Glutamatergic neuron (in vitro differentiated cells): ENCODE measurements at regions not wholly inside any gene's neighbourhood (a gene's known extent, or its start where the extent isn't known, plus 50 kb on each side); places are given as distances from the start of the nearest gene placed in this dataset.

ENCODE experiments used
- DNase-seq: peaks from one replicate; pipeline ENCODE4 v3.0.0; 2022
- H3K27ac Mint-ChIP-seq: one replicate; pipeline ENCODE4 v1.8.0; 2020; ENCODE audit warnings: mild to moderate bottlenecking, mixed read lengths, inconsistent platforms; ENCODE audit not compliant: unreplicated experiment
- H3K27me3 Mint-ChIP-seq: one replicate; pipeline ENCODE4 v1.8.0; 2020; ENCODE audit warnings: mild to moderate bottlenecking, moderate library complexity, mixed read lengths, inconsistent platforms; ENCODE audit not compliant: unreplicated experiment
- H3K36me3 Mint-ChIP-seq: one replicate; pipeline ENCODE4 v1.8.0; 2020; ENCODE audit warnings: mild to moderate bottlenecking, mixed read lengths, inconsistent platforms; ENCODE audit not compliant: unreplicated experiment
- H3K4me1 Mint-ChIP-seq: one replicate; pipeline ENCODE4 v1.8.0; 2020; ENCODE audit warnings: mild to moderate bottlenecking, low read depth, mixed read lengths, inconsistent platforms; ENCODE audit not compliant: unreplicated experiment
- H3K4me3 Mint-ChIP-seq: one replicate; pipeline ENCODE4 v1.8.0; 2020; ENCODE audit warnings: mild to moderate bottlenecking, mixed read lengths, inconsistent platforms; ENCODE audit not compliant: unreplicated experiment
- H3K9me3 Mint-ChIP-seq: one replicate; pipeline ENCODE4 v1.8.0; 2020; ENCODE audit warnings: mild to moderate bottlenecking, moderate library complexity, mixed read lengths, inconsistent platforms; ENCODE audit not compliant: unreplicated experiment
- TF ChIP-seq, protein P1 (sequence below): fragments of 200-600 bp; sonication (generic); IDR thresholded peaks from one replicate; pipeline ENCODE4 v1.5.0; 2021; ENCODE audit not compliant: partially characterized antibody, unreplicated experiment

DNA sequence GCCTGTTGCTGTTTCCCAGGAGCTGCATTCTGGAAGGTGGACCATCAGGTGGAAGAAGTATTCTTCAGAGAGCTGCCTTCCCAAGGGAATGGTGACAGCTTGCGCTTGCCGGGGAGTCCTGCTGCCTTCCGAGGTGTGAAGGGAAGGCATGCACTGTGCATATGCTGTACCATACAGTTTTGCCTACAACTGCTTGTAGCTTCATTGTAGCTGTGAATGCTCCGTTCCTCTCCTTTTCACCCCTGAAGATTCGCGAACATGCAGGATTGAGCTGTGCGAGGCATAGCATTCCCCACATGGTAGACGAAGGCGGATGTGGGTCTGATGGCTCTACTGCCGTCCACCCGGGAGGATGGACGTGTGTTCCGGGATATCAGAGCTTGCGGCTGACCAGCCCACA lies 243.2 kb upstream of the TSHZ3 start:
- TF ChIP-seq, protein P1, sequence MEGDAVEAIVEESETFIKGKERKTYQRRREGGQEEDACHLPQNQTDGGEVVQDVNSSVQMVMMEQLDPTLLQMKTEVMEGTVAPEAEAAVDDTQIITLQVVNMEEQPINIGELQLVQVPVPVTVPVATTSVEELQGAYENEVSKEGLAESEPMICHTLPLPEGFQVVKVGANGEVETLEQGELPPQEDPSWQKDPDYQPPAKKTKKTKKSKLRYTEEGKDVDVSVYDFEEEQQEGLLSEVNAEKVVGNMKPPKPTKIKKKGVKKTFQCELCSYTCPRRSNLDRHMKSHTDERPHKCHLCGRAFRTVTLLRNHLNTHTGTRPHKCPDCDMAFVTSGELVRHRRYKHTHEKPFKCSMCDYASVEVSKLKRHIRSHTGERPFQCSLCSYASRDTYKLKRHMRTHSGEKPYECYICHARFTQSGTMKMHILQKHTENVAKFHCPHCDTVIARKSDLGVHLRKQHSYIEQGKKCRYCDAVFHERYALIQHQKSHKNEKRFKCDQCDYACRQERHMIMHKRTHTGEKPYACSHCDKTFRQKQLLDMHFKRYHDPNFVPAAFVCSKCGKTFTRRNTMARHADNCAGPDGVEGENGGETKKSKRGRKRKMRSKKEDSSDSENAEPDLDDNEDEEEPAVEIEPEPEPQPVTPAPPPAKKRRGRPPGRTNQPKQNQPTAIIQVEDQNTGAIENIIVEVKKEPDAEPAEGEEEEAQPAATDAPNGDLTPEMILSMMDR: no peak
- no peak for DNase-seq
- H3K4me1 Mint-ChIP-seq: no peaks in the 10 kb centered on the region

GRCh38 chr19:31594701-31595100 lies 245.5 kb upstream of the TSHZ3 start:
- H3K27me3 Mint-ChIP-seq: no peaks in the 10 kb centered on the region
- no peak overlapping the region for H3K27ac Mint-ChIP-seq
- no peaks in the 10 kb centered on the region for H3K4me1 Mint-ChIP-seq
- H3K4me3 Mint-ChIP-seq: no peak overlapping the region
- peaks cover 3% of the 10 kb centered on the region for H3K9me3 Mint-ChIP-seq
- TF ChIP-seq, protein P1: no peak
- H3K36me3 Mint-ChIP-seq: no peaks in the 10 kb centered on the region
- DNase-seq: no peak

More for the DNA sequence above, 243.2 kb upstream of the TSHZ3 start:
- Mint-ChIP-seq H3K36me3 (no peaks in the 10 kb centered on the region), H3K27ac (no peak overlapping the region), H3K27me3 (no peaks in the 10 kb centered on the region), H3K9me3 (peaks cover 3% of the 10 kb centered on the region), H3K4me3 (no peak overlapping the region)

- H3K9me3 Mint-ChIP-seq: peaks cover 3% of the 10 kb centered on the region
- TF ChIP-seq, protein P1: no peak
- H3K4me1 Mint-ChIP-seq: no peaks in the 10 kb centered on the region
- H3K4me3 Mint-ChIP-seq: no peak overlapping the region
- no peaks in the 10 kb centered on the region for H3K27me3 Mint-ChIP-seq
- H3K27ac Mint-ChIP-seq: no peak overlapping the region
- no peaks in the 10 kb centered on the region for H3K36me3 Mint-ChIP-seq
- DNase-seq: no peak
Observed at GRCh38 chr19:31595521-31595920, 246.3 kb upstream of the TSHZ3 start.

DNA sequence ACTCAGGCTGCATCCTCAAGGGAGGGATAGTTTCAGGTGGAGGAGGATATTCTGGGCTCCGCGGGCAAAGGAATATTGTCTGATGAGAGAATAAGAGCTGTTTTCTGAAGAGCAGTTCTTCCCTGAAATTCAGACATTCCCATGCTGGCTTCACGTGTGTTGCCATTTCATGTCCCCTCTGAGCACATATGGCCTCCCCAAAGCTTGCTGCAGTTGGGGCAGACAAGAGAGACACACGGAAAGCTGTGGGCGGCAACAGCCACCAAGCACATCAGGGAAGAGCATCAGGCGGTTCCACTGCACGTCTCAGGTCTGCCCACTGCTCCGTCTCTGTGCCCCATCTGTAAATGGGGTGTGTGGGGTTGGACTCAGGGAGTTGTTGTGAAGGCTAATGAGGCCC lies 247.5 kb upstream of the TSHZ3 start:
- no peaks in the 10 kb centered on the region for H3K36me3 Mint-ChIP-seq
- no peak for DNase-seq
- TF ChIP-seq, protein P1: no peak
- H3K4me3 Mint-ChIP-seq: no peak overlapping the region
- peaks cover 3% of the 10 kb centered on the region for H3K9me3 Mint-ChIP-seq
- no peak overlapping the region for H3K27ac Mint-ChIP-seq
- H3K4me1 Mint-ChIP-seq: peaks cover 2% of the 10 kb centered on the region
- no peaks in the 10 kb centered on the region for H3K27me3 Mint-ChIP-seq

- Mint-ChIP-seq H3K27ac (no peak overlapping the region), H3K27me3 (no peaks in the 10 kb centered on the region)
- TF ChIP-seq, protein P1: no peak
Observed at GRCh38 chr19:31597616-31598015, 248.4 kb upstream of the TSHZ3 start.

More at GRCh38 chr19:31597616-31598015, 248.4 kb upstream of the TSHZ3 start:
- Mint-ChIP-seq H3K4me1 (peaks cover 3% of the 10 kb centered on the region), H3K36me3 (no peaks in the 10 kb centered on the region), H3K4me3 (no peak overlapping the region), H3K9me3 (peaks cover 3% of the 10 kb centered on the region)
- no peak for DNase-seq
